Glutamatergic neuron (in vitro differentiated cells): ENCODE measurements at regions not wholly inside any gene's neighbourhood (a gene's known extent, or its start where the extent isn't known, plus 50 kb on each side); places are given as distances from the start of the nearest gene placed in this dataset.

ENCODE experiments used
- DNase-seq: peaks from one replicate; pipeline ENCODE4 v3.0.0; 2022
- H3K27ac Mint-ChIP-seq: one replicate; pipeline ENCODE4 v1.8.0; 2020; ENCODE audit warnings: mild to moderate bottlenecking, mixed read lengths, inconsistent platforms; ENCODE audit not compliant: unreplicated experiment
- H3K27me3 Mint-ChIP-seq: one replicate; pipeline ENCODE4 v1.8.0; 2020; ENCODE audit warnings: mild to moderate bottlenecking, moderate library complexity, mixed read lengths, inconsistent platforms; ENCODE audit not compliant: unreplicated experiment
- H3K36me3 Mint-ChIP-seq: one replicate; pipeline ENCODE4 v1.8.0; 2020; ENCODE audit warnings: mild to moderate bottlenecking, mixed read lengths, inconsistent platforms; ENCODE audit not compliant: unreplicated experiment
- H3K4me1 Mint-ChIP-seq: one replicate; pipeline ENCODE4 v1.8.0; 2020; ENCODE audit warnings: mild to moderate bottlenecking, low read depth, mixed read lengths, inconsistent platforms; ENCODE audit not compliant: unreplicated experiment
- H3K4me3 Mint-ChIP-seq: one replicate; pipeline ENCODE4 v1.8.0; 2020; ENCODE audit warnings: mild to moderate bottlenecking, mixed read lengths, inconsistent platforms; ENCODE audit not compliant: unreplicated experiment
- H3K9me3 Mint-ChIP-seq: one replicate; pipeline ENCODE4 v1.8.0; 2020; ENCODE audit warnings: mild to moderate bottlenecking, moderate library complexity, mixed read lengths, inconsistent platforms; ENCODE audit not compliant: unreplicated experiment
- CTCF ChIP-seq: fragments of 200-600 bp; sonication (generic); IDR thresholded peaks from one replicate; pipeline ENCODE4 v1.5.0; 2021; ENCODE audit not compliant: partially characterized antibody, unreplicated experiment

- TF ChIP-seq CTCF, result no peak
- Mint-ChIP-seq H3K4me3 (no peak overlapping the region), H3K36me3 (no peaks in the 10 kb centered on the region), H3K27ac (no peak overlapping the region), H3K4me1 (no peaks in the 10 kb centered on the region), H3K27me3 (peaks cover 1% of the 10 kb centered on the region), H3K9me3 (peaks cover 2% of the 10 kb centered on the region)
- DNase-seq, result no peak
Measured at GRCh38 chr10:113458944-113459343, 93.9 kb upstream of the HABP2 start.

GRCh38 chr10:113459626-113460280 is 93.1 kb upstream of the HABP2 start:
- H3K4me1 Mint-ChIP-seq, result no peaks in the 10 kb centered on the region
- TF ChIP-seq CTCF, result no peak
- no peak for DNase-seq
- H3K4me3 Mint-ChIP-seq, result no peak overlapping the region
- no peaks in the 10 kb centered on the region for H3K36me3 Mint-ChIP-seq
- peaks cover 2% of the 10 kb centered on the region for H3K9me3 Mint-ChIP-seq
- no peak overlapping the region for H3K27ac Mint-ChIP-seq
- peaks cover 1% of the 10 kb centered on the region for H3K27me3 Mint-ChIP-seq

GRCh38 chr10:113463083-113463482 is 89.8 kb upstream of the HABP2 start:
- Mint-ChIP-seq H3K27me3 (peaks cover 1% of the 10 kb centered on the region), H3K9me3 (peaks cover 3% of the 10 kb centered on the region)
- no peak for TF ChIP-seq CTCF

GRCh38 chr10:113463777-113464176 is 89.1 kb upstream of the HABP2 start:
- Mint-ChIP-seq H3K27me3 (no peaks in the 10 kb centered on the region), H3K4me1 (no peaks in the 10 kb centered on the region), H3K36me3 (no peaks in the 10 kb centered on the region), H3K4me3 (no peak overlapping the region), H3K9me3 (peaks cover 2% of the 10 kb centered on the region), H3K27ac (no peak overlapping the region)
- no peak for TF ChIP-seq CTCF
- DNase-seq, result no peak

More at GRCh38 chr10:113463083-113463482, 89.8 kb upstream of the HABP2 start:
- Mint-ChIP-seq H3K4me1 (no peaks in the 10 kb centered on the region), H3K4me3 (no peak overlapping the region), H3K27ac (no peak overlapping the region), H3K36me3 (no peaks in the 10 kb centered on the region)
- DNase-seq, result no peak

GRCh38 chr10:113469796-113470195 is 83.1 kb upstream of the HABP2 start:
- peaks cover 3% of the 10 kb centered on the region for H3K36me3 Mint-ChIP-seq
- H3K27ac Mint-ChIP-seq, result no peak overlapping the region
- peaks cover 3% of the 10 kb centered on the region for H3K9me3 Mint-ChIP-seq

More at GRCh38 chr10:113469796-113470195, 83.1 kb upstream of the HABP2 start:
- Mint-ChIP-seq H3K4me3 (no peak overlapping the region), H3K27me3 (peaks cover 1% of the 10 kb centered on the region), H3K4me1 (no peaks in the 10 kb centered on the region)
- no peak for DNase-seq
- TF ChIP-seq CTCF, result no peak
